Tibial nerve (tissue), 4 donors: ENCODE measurements at regions not wholly inside any gene's neighbourhood (a gene's known extent, or its start where the extent isn't known, plus 50 kb on each side); places are given as distances from the start of the nearest gene placed in this dataset.

Source experiments
- EP300 ChIP-seq, 2 donors: sonication (generic); formaldehyde crosslinking; IDR thresholded peaks; one replicate each; pipeline ENCODE4 v1.6.1; 2017; ENCODE audit warnings: antibody characterized with exemption in 2 of 2, mild to moderate bottlenecking in 1 of 2
- POLR2A ChIP-seq, 2 donors: fragments of 450-650 bp; IDR thresholded peaks; one replicate each; pipeline ENCODE4 v1.6.1; 2017; ENCODE audit warnings: antibody characterized with exemption in 2 of 2, mild to moderate bottlenecking in 2 of 2, moderate library complexity in 2 of 2
- TF ChIP-seq, protein P1 (sequence below), 5 experiments: fragments of 200-600 bp in 3 of 5; fragments of 450-650 bp in 2 of 5; sonication (generic) in 3 of 5; IDR thresholded peaks; one replicate each; pipeline ENCODE4 v1.5.1; 2016 to 2019; ENCODE audit warnings: antibody characterized with exemption in 5 of 5, mild to moderate bottlenecking in 3 of 5, moderate library complexity in 2 of 5

DNA sequence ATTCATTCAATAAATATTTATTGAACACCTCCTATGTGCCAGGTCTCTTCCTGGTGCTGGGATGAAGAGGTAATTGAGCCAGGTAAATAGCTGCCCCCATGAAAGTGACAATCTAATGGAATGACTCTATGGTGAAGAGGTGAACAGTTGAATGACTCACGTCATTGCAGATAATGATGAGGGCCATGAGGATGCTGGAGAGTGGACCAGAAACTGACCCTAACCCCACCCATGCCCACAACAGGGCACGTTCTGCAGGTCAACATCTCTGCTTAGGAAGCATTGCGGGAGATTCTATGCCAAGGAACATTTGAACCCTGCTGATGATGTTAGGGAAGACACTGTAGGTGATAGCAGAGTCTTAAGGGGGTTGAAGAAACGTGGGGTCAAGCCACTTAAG is 788.9 kb upstream of the TBX3 start:
- TF ChIP-seq POLR2A (IDR thresholded peaks at IDR 0.05) (no peak), EP300 (IDR thresholded peaks at IDR 0.05) (no peak)
- TF ChIP-seq, protein P1, sequence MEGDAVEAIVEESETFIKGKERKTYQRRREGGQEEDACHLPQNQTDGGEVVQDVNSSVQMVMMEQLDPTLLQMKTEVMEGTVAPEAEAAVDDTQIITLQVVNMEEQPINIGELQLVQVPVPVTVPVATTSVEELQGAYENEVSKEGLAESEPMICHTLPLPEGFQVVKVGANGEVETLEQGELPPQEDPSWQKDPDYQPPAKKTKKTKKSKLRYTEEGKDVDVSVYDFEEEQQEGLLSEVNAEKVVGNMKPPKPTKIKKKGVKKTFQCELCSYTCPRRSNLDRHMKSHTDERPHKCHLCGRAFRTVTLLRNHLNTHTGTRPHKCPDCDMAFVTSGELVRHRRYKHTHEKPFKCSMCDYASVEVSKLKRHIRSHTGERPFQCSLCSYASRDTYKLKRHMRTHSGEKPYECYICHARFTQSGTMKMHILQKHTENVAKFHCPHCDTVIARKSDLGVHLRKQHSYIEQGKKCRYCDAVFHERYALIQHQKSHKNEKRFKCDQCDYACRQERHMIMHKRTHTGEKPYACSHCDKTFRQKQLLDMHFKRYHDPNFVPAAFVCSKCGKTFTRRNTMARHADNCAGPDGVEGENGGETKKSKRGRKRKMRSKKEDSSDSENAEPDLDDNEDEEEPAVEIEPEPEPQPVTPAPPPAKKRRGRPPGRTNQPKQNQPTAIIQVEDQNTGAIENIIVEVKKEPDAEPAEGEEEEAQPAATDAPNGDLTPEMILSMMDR (IDR thresholded peaks at IDR 0.05), result no peak
